ENCODE measurements at regions not wholly inside any gene's neighbourhood (a gene's known extent, or its start where the extent isn't known, plus 50 kb on each side); places are given as distances from the start of the nearest gene placed in this dataset.

- H3K4me3 Mint-ChIP-seq: no peak overlapping the region
- H3K27me3 Mint-ChIP-seq (ENCODE audit: low read depth in 2 of 2): peaks cover 12 to 26% of the 10 kb centered on the region in 2 donors
- no peaks in the 10 kb centered on the region for H3K27me3 ChIP-seq (ENCODE audit: control insufficient read depth, insufficient read depth, low read length)
- ATAC-seq (no peak), DNase-seq (no peak)
- H3K27ac ChIP-seq (ENCODE audit: low read length): no peak overlapping the region
- H3K27ac Mint-ChIP-seq: no peak overlapping the region
- no peaks in the 10 kb centered on the region for H3K9me3 Mint-ChIP-seq
- no peaks in the 10 kb centered on the region for H3K4me1 Mint-ChIP-seq
- no peaks in the 10 kb centered on the region for H3K36me3 ChIP-seq (ENCODE audit: control insufficient read depth, insufficient read depth, low read length)
- no peak overlapping the region for H3K4me3 ChIP-seq (ENCODE audit: low read length)
- no peak for TF ChIP-seq CTCF (IDR thresholded peaks at IDR 0.05)
- H3K36me3 Mint-ChIP-seq: no peaks in the 10 kb centered on the region
- H3K9me3 ChIP-seq (ENCODE audit: control insufficient read depth, insufficient read depth, low read length): no peaks in the 10 kb centered on the region
- 91% methylated on average over 8 of the region's 9 CpGs for WGBS (ENCODE audit: insufficient coverage)
- intact Hi-C loops (cut with micrococcal nuclease): no loop called here
- H3K4me1 ChIP-seq (ENCODE audit: control insufficient read depth, insufficient read depth, low read length): no peaks in the 10 kb centered on the region
These were observed 102.6 kb upstream of the HABP2 start for GRCh38 chr10:113450046-113450804.

- Histone ChIP-seq H3K9me3 (ENCODE audit: control insufficient read depth, insufficient read depth, low read length) (no peaks in the 10 kb centered on the region), H3K4me1 (ENCODE audit: control insufficient read depth, insufficient read depth, low read length) (no peaks in the 10 kb centered on the region), H3K36me3 (ENCODE audit: control insufficient read depth, insufficient read depth, low read length) (no peaks in the 10 kb centered on the region), H3K27me3 (ENCODE audit: control insufficient read depth, insufficient read depth, low read length) (no peaks in the 10 kb centered on the region), H3K27ac (ENCODE audit: low read length) (no peak overlapping the region), H3K4me3 (ENCODE audit: low read length) (no peak overlapping the region)
- Mint-ChIP-seq H3K36me3 (no peaks in the 10 kb centered on the region), H3K27ac (no peak overlapping the region), H3K4me3 (no peak overlapping the region), H3K4me1 (no peaks in the 10 kb centered on the region), H3K27me3 (ENCODE audit: low read depth in 2 of 2) (peaks cover 12 to 26% of the 10 kb centered on the region in 2 donors), H3K9me3 (no peaks in the 10 kb centered on the region)
- intact Hi-C loops (cut with micrococcal nuclease): no loop called here
- no peak for TF ChIP-seq CTCF (IDR thresholded peaks at IDR 0.05)
- DNase-seq (no peak), ATAC-seq (no peak)
- 100% methylated on average over 1 of the region's 1 CpG for WGBS (ENCODE audit: insufficient coverage)
These were observed 101.9 kb upstream of the HABP2 start for GRCh38 chr10:113450906-113451305.

- Histone ChIP-seq H3K9me3 (ENCODE audit: control insufficient read depth, insufficient read depth, low read length) (no peaks in the 10 kb centered on the region), H3K4me1 (ENCODE audit: control insufficient read depth, insufficient read depth, low read length) (no peaks in the 10 kb centered on the region), H3K36me3 (ENCODE audit: control insufficient read depth, insufficient read depth, low read length) (no peaks in the 10 kb centered on the region), H3K4me3 (ENCODE audit: low read length) (no peak overlapping the region), H3K27me3 (ENCODE audit: control insufficient read depth, insufficient read depth, low read length) (no peaks in the 10 kb centered on the region), H3K27ac (ENCODE audit: low read length) (no peak overlapping the region)
- Mint-ChIP-seq H3K27me3 (ENCODE audit: low read depth in 2 of 2) (peaks cover 8 to 26% of the 10 kb centered on the region in 2 donors), H3K4me1 (no peaks in the 10 kb centered on the region), H3K36me3 (no peaks in the 10 kb centered on the region), H3K27ac (no peak overlapping the region), H3K4me3 (no peak overlapping the region), H3K9me3 (no peaks in the 10 kb centered on the region)
- ATAC-seq (no peak), DNase-seq (no peak)
- intact Hi-C loops (cut with micrococcal nuclease): no loop called here
- no peak for TF ChIP-seq CTCF (IDR thresholded peaks at IDR 0.05)
- WGBS (ENCODE audit: insufficient coverage): 91% methylated on average over 5 of the region's 5 CpGs
These were observed 100.6 kb upstream of the HABP2 start for GRCh38 chr10:113452146-113452845.

Data from natural killer cell (primary cell).